ENCODE measurements at regions not wholly inside any gene's neighbourhood (a gene's known extent, or its start where the extent isn't known, plus 50 kb on each side); places are given as distances from the start of the nearest gene placed in this dataset.

DNA sequence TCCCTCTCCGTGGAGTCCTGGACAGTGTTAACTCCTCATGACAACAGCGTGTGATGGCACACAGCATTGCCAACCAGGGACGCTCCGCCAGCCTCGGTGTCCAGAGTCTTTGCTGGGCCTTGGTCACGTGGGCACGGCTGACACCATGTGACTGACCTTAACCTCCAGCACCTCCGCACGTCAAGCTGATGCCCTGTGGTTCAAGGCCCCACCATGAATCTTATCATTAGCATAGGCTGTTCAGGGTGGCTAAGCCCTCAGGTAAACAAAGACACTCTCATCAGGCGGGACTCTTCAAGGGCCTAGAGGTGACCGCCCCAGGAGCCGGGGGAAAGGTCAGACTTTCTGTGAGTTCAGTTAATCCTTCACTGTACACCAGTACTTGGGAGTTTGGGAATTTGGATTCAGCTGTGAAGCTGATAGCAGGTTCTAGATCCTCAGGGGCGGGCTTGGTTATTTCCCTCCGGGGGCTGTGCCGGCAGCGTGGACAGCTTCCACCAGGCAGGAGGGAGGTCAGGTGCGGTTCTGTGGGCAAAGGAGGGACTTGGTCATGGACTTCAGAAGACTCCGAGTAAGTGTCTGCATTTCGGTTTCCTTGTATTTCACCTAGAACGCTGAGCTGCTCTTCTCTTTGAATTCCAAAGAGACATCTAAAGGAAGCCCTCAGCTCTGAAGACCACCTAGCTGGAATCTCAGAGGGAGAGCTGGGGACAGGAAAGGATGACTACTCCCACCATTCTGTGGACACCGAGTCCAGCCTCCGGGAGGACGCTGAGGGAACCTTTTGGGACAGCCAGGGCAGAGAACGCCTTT lies 195.5 kb upstream of the CIBAR2 start (continued):
- TF ChIP-seq, protein P1, sequence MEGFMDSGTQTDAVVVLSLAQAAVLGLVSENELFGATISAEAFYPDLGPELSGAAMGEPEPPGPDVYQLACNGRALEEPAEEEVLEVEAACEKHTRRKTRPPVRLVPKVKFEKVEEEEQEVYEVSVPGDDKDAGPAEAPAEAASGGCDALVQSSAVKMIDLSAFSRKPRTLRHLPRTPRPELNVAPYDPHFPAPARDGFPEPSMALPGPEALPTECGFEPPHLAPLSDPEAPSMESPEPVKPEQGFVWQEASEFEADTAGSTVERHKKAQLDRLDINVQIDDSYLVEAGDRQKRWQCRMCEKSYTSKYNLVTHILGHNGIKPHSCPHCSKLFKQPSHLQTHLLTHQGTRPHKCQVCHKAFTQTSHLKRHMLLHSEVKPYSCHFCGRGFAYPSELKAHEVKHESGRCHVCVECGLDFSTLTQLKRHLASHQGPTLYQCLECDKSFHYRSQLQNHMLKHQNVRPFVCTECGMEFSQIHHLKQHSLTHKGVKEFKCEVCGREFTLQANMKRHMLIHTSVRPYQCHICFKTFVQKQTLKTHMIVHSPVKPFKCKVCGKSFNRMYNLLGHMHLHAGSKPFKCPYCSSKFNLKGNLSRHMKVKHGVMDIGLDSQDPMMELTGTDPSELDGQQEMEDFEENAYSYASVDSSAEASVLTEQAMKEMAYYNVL (CRISPR knock-in tag; IDR thresholded peaks at IDR 0.05; ENCODE audit: borderline replicate concordance): peak; percentile 95
- TF ChIP-seq SUZ12 (IDR thresholded peaks at IDR 0.05; ENCODE audit: low read depth, low read length) (no peak), FOXJ3 (CRISPR knock-in tag; IDR thresholded peaks at IDR 0.05; ENCODE audit: borderline replicate concordance) (peak; percentile 98), KLF12 (CRISPR knock-in tag; IDR thresholded peaks at IDR 0.05; ENCODE audit: borderline replicate concordance) (peak; percentile 91; the same call in 1 of the 2 replicates), ZNF766 (CRISPR knock-in tag; IDR thresholded peaks at IDR 0.05; ENCODE audit: borderline replicate concordance) (peak; percentile 72; the same call in 1 of the 2 replicates), ZNF124 (CRISPR knock-in tag; IDR thresholded peaks at IDR 0.05) (peak; percentile 91; the same call in 1 of the 2 replicates), ZNF225 (CRISPR knock-in tag; IDR thresholded peaks at IDR 0.05) (peak; percentile 93; the same call in 1 of the 2 replicates), ZNF547 (CRISPR knock-in tag; IDR thresholded peaks at IDR 0.05) (peak; percentile 86; the same call in 1 of the 2 replicates), ZNF644 (CRISPR knock-in tag; IDR thresholded peaks at IDR 0.05; ENCODE audit: low read depth) (0 out of 2 replicates have a peak, but pooled peaks have one; percentile 24), FOXM1 (CRISPR knock-in tag; IDR thresholded peaks at IDR 0.05) (no peak), KLF6 (CRISPR knock-in tag; IDR thresholded peaks at IDR 0.05) (peak; percentile 78), KDM4B (CRISPR knock-in tag; IDR thresholded peaks at IDR 0.05) (no peak; the same call in 1 of the 2 replicates), ZNF44 (CRISPR knock-in tag; IDR thresholded peaks at IDR 0.05) (peak; percentile 95; the same call in 1 of the 2 replicates), ZNF563 (CRISPR knock-in tag; IDR thresholded peaks at IDR 0.05) (peak; percentile 86), CENPT (CRISPR knock-in tag; IDR thresholded peaks at IDR 0.05; ENCODE audit: low read depth) (no peak), ARHGAP35 (CRISPR knock-in tag; IDR thresholded peaks at IDR 0.05; ENCODE audit: borderline replicate concordance) (peak; percentile 89), AKAP8 (CRISPR knock-in tag; IDR thresholded peaks at IDR 0.05) (peak; percentile 98), ZNF431 (CRISPR knock-in tag; IDR thresholded peaks at IDR 0.05; ENCODE audit: borderline replicate concordance, low read depth) (peak; percentile 95; the same call in 1 of the 2 replicates), PRPF4 (IDR thresholded peaks at IDR 0.05; ENCODE audit: low read depth, low read length, poor library complexity, severe bottlenecking) (no peak), ZNF841 (CRISPR knock-in tag; IDR thresholded peaks at IDR 0.05; ENCODE audit: borderline replicate concordance) (no peak), NONO (IDR thresholded peaks at IDR 0.05) (no peak), NONO (CRISPR knock-in tag; conservative IDR thresholded peaks at IDR 0.05) (peak; percentile 99), ZNF354B (CRISPR knock-in tag; IDR thresholded peaks at IDR 0.05) (peak; percentile 49; the same call in 1 of the 2 replicates), ZNF331 (CRISPR knock-in tag; IDR thresholded peaks at IDR 0.05) (peak; percentile 97), MIXL1 (CRISPR knock-in tag; IDR thresholded peaks at IDR 0.05) (peak; percentile 99)
- TF ChIP-seq, protein P2, sequence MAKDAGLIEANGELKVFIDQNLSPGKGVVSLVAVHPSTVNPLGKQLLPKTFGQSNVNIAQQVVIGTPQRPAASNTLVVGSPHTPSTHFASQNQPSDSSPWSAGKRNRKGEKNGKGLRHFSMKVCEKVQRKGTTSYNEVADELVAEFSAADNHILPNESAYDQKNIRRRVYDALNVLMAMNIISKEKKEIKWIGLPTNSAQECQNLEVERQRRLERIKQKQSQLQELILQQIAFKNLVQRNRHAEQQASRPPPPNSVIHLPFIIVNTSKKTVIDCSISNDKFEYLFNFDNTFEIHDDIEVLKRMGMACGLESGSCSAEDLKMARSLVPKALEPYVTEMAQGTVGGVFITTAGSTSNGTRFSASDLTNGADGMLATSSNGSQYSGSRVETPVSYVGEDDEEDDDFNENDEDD (CRISPR knock-in tag; IDR thresholded peaks at IDR 0.05; ENCODE audit: borderline replicate concordance): peak; percentile 86; the same call in 1 of the 2 replicates
- TF ChIP-seq, protein P3, sequence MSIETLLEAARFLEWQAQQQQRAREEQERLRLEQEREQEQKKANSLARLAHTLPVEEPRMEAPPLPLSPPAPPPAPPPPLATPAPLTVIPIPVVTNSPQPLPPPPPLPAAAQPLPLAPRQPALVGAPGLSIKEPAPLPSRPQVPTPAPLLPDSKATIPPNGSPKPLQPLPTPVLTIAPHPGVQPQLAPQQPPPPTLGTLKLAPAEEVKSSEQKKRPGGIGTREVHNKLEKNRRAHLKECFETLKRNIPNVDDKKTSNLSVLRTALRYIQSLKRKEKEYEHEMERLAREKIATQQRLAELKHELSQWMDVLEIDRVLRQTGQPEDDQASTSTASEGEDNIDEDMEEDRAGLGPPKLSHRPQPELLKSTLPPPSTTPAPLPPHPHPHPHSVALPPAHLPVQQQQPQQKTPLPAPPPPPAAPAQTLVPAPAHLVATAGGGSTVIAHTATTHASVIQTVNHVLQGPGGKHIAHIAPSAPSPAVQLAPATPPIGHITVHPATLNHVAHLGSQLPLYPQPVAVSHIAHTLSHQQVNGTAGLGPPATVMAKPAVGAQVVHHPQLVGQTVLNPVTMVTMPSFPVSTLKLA (IDR thresholded peaks at IDR 0.05): peak; percentile 99
